ENCODE measurements at regions not wholly inside any gene's neighbourhood (a gene's known extent, or its start where the extent isn't known, plus 50 kb on each side); places are given as distances from the start of the nearest gene placed in this dataset.

- no peak for DNase-seq (ENCODE audit: low read depth, low spot score)
- TF ChIP-seq TCF7L2 (IDR thresholded peaks at IDR 0.05; ENCODE audit: borderline replicate concordance, extremely low read depth, insufficient read depth, insufficient read length) (no peak), JUND (IDR thresholded peaks at IDR 0.05) (no peak), RAD21 (IDR thresholded peaks at IDR 0.05; ENCODE audit: low read depth) (no peak)
- POLR2A ChIA-PET, result no interaction called here
- Histone ChIP-seq H3K79me2 (ENCODE audit: insufficient read depth, low read length) (no peaks in the 10 kb centered on the region), H3K27ac (ENCODE audit: low read depth, low read length) (no peak overlapping the region), H3K4me2 (ENCODE audit: low read length) (no peak overlapping the region), H4K20me1 (ENCODE audit: insufficient read depth) (no peaks in the 10 kb centered on the region), H3K36me3 (ENCODE audit: control insufficient read depth in 1 of 2, insufficient read depth in 2 of 2, low read length in 2 of 2) (no peaks in the 10 kb centered on the region), H3K4me3 (replicated peaks in 1 of 2; ENCODE audit: low read depth in 1 of 2, low read length in 2 of 2) (no peak overlapping the region), H3K27me3 (ENCODE audit: insufficient read depth, low read length) (no peaks in the 10 kb centered on the region), H3K9me3 (ENCODE audit: control insufficient read depth in 1 of 2, insufficient read depth in 1 of 2, low read depth in 1 of 2, low read length in 2 of 2) (peaks cover 9 to 13% of the 10 kb centered on the region in 2 experiments; a peak in 2 of 4 replicates), H3K4me1 (ENCODE audit: control insufficient read depth in 1 of 2, insufficient read depth in 2 of 2, low read length in 2 of 2) (no peaks in the 10 kb centered on the region), H3K9me2 (ENCODE audit: insufficient read depth) (no peaks in the 10 kb centered on the region), H3K9ac (ENCODE audit: low read length) (no peak overlapping the region), H2AFZ (ENCODE audit: low read depth, low read length, poor library complexity, severe bottlenecking) (no peak overlapping the region)
- intact Hi-C loops (cut with micrococcal nuclease), result no loop called here
- BruUV-seq (replicated peaks), result no TSS peak
- no peak for ATAC-seq
- CTCF ChIA-PET, result no interaction called here
- RAD21 ChIA-PET (ENCODE audit: low non-redundant PET in 1 of 2, low total read pairs in 2 of 2, uncharacterized antibody in 2 of 2, unreplicated experiment in 2 of 2), result no interaction called here
Observed at GRCh38 chr7:49264530-49264929, 340.2 kb downstream of the CDC14C start.

GRCh38 chr7:49273897-49274296 is 349.6 kb downstream of the CDC14C start:
- H3K4me1 ChIP-seq (ENCODE audit: control insufficient read depth in 1 of 2, insufficient read depth in 2 of 2, low read length in 2 of 2), result no peaks in the 10 kb centered on the region
- H3K27ac ChIP-seq (ENCODE audit: low read depth, low read length), result no peak overlapping the region
- no peaks in the 10 kb centered on the region for H3K36me3 ChIP-seq (ENCODE audit: control insufficient read depth in 1 of 2, insufficient read depth in 2 of 2, low read length in 2 of 2)
- H3K4me3 ChIP-seq (replicated peaks in 1 of 2; ENCODE audit: low read depth in 1 of 2, low read length in 2 of 2), result no peak overlapping the region
- ATAC-seq (no peak), DNase-seq (ENCODE audit: low read depth, low spot score) (no peak)
- H3K9ac ChIP-seq (ENCODE audit: low read length), result no peak overlapping the region
- intact Hi-C loops (cut with micrococcal nuclease), result no loop called here
- RAD21 ChIA-PET (ENCODE audit: low non-redundant PET in 1 of 2, low total read pairs in 2 of 2, uncharacterized antibody in 2 of 2, unreplicated experiment in 2 of 2), result no interaction called here
- H2AFZ ChIP-seq (ENCODE audit: low read depth, low read length, poor library complexity, severe bottlenecking), result no peak overlapping the region
- no peaks in the 10 kb centered on the region for H3K27me3 ChIP-seq (ENCODE audit: insufficient read depth, low read length)
- CTCF ChIA-PET, result no interaction called here
- H3K9me2 ChIP-seq (ENCODE audit: insufficient read depth), result no peaks in the 10 kb centered on the region
- no TSS peak for BruUV-seq (replicated peaks)
- H4K20me1 ChIP-seq (ENCODE audit: insufficient read depth), result no peaks in the 10 kb centered on the region
- POLR2A ChIA-PET, result no interaction called here
- no peaks in the 10 kb centered on the region for H3K79me2 ChIP-seq (ENCODE audit: insufficient read depth, low read length)
- no peak overlapping the region for H3K4me2 ChIP-seq (ENCODE audit: low read length)
- H3K9me3 ChIP-seq (ENCODE audit: control insufficient read depth in 1 of 2, insufficient read depth in 1 of 2, low read depth in 1 of 2, low read length in 2 of 2), result peaks cover 11 to 26% of the 10 kb centered on the region in 2 experiments; a peak in 3 of 4 replicates
- TF ChIP-seq POLR2AphosphoS5 (IDR thresholded peaks at IDR 0.05; ENCODE audit: low read depth, low read length) (no peak), ZBTB33 (IDR thresholded peaks at IDR 0.05; ENCODE audit: extremely low read depth, insufficient replicate concordance, low read length) (no peak), CEBPB (IDR thresholded peaks at IDR 0.05; ENCODE audit: low read depth) (no peak), POLR2A (IDR thresholded peaks at IDR 0.05; ENCODE audit: borderline replicate concordance, extremely low read depth, insufficient read depth, insufficient read length) (no peak), SP1 (IDR thresholded peaks at IDR 0.05; ENCODE audit: low read depth) (no peak), JUND (IDR thresholded peaks at IDR 0.05) (no peak), ATF3 (IDR thresholded peaks at IDR 0.05) (no peak), EGR1 (IDR thresholded peaks at IDR 0.05; ENCODE audit: low read depth) (no peak), ZNF274 (IDR thresholded peaks at IDR 0.05; ENCODE audit: low read depth, low read length) (no peak), MAX (IDR thresholded peaks at IDR 0.05) (no peak), SIN3A (IDR thresholded peaks at IDR 0.05; ENCODE audit: low read depth) (no peak), EZH2phosphoT487 (IDR thresholded peaks at IDR 0.05; ENCODE audit: borderline replicate concordance) (no peak), CTCF (IDR thresholded peaks at IDR 0.05 in 2 of 3, conservative IDR thresholded peaks at IDR 0.05 in 1 of 3; ENCODE audit: borderline replicate concordance in 1 of 3, insufficient read depth in 1 of 3, low read depth in 2 of 3, low read length in 2 of 3) (no peak)
